HepG2 (cell line): ENCODE measurements at regions not wholly inside any gene's neighbourhood (a gene's known extent, or its start where the extent isn't known, plus 50 kb on each side); places are given as distances from the start of the nearest gene placed in this dataset.

Experiments
- ATAC-seq: fragments of 200-7000 bp; cut with Tn5 transposase; 3 replicates; pipeline ENCODE4 v1.9.1; 2020; ENCODE audit warnings: mild to moderate bottlenecking, moderate library complexity
- BruUV-seq: library from RNA; stranded (reverse); fragments of 400-500 nt; replicated peaks from 2 replicates; lab custom pipeline; 2021; lab: Mats Ljungman, UMichigan
- CTCF ChIA-PET: fragments of 300-600 bp; formaldehyde crosslinking; extraction: SDS; loops from one replicate; lab custom pipeline; 2021; ENCODE audit warnings: low total read pairs, inconsistent platforms, low intra/inter-chr PET ratio; lab: Yijun Ruan, JAX
- POLR2A ChIA-PET: fragments of 350-600 bp; sonication (Branson Sonifier 250); formaldehyde crosslinking; loops from one replicate; lab custom pipeline; 2020; ENCODE audit warnings: antibody characterized with exemption, inconsistent platforms; lab: Yijun Ruan, JAX
- DNase-seq: peaks from one replicate; pipeline ENCODE4 v3.0.0-alpha.2; 2015; ENCODE audit warnings: low spot score
- FAIRE-seq: peaks from 3 replicates; lab custom pipeline; 2011; peaks lifted over from hg19 to GRCh38; lab: Jason Lieb, UNC
- H2AFZ ChIP-seq: one replicate; pipeline ENCODE4 v1.6.1; 2011; ENCODE audit warnings: low read length, inconsistent platforms
- H3K27ac ChIP-seq: fragments of 300-600 bp; 3 replicates; pipeline ENCODE4 v1.8.0; 2011; ENCODE audit warnings: mixed run types, mild to moderate bottlenecking, mixed read lengths, low read length, inconsistent platforms; ENCODE audit not compliant: insufficient read depth; ENCODE audit errors: extremely low read length
- H3K27me3 ChIP-seq, 2 experiments: fragments of 200-600 bp in 1 of 2; 2 replicates in 1 of 2; 3 replicates in 1 of 2; pipeline versions ENCODE4 v1.6.0 to v1.8.0; 2011; ENCODE audit warnings: low read length in 2 of 2, mild to moderate bottlenecking in 2 of 2, moderate library complexity in 2 of 2, inconsistent platforms in 1 of 2; ENCODE audit not compliant: insufficient read depth in 2 of 2, control insufficient read depth in 1 of 2
- H3K36me3 ChIP-seq, 2 experiments: fragments of 200-600 bp in 1 of 2; replicated peaks in 1 of 2; 2 replicates in 1 of 2; 3 replicates in 1 of 2; pipeline versions ENCODE4 v1.5.1 to v1.8.0; 2011; ENCODE audit warnings: low read length in 2 of 2, inconsistent platforms in 1 of 2; ENCODE audit not compliant: insufficient read depth in 2 of 2, control insufficient read depth in 1 of 2
- H3K4me1 ChIP-seq: 2 replicates; pipeline ENCODE4 v1.5.1; 2012; ENCODE audit warnings: low read length, inconsistent platforms; ENCODE audit not compliant: insufficient read depth
- H3K4me2 ChIP-seq: 2 replicates; pipeline ENCODE4 v1.6.0; 2011; ENCODE audit warnings: low read depth, low read length, inconsistent platforms
- H3K4me3 ChIP-seq, 3 experiments: fragments of 200-600 bp in 1 of 3; sonication (generic), shearing (Covaris generic) in 1 of 3; replicated peaks in 1 of 3; 2 replicates each; pipeline ENCODE4 v1.5.1; 2011 to 2016; ENCODE audit warnings: low read length in 3 of 3, inconsistent platforms in 2 of 3, low read depth in 2 of 3, mild to moderate bottlenecking in 2 of 3, control low read depth in 1 of 3, mixed read lengths in 1 of 3; ENCODE audit not compliant: insufficient read depth in 1 of 3
- H3K79me2 ChIP-seq: one replicate; pipeline ENCODE4 v1.6.1; 2011; ENCODE audit warnings: low read length, inconsistent platforms; ENCODE audit not compliant: insufficient read depth
- H3K9ac ChIP-seq: 2 replicates; pipeline ENCODE4 v1.6.0; 2011; ENCODE audit warnings: mild to moderate bottlenecking, low read depth, low read length, inconsistent platforms; ENCODE audit not compliant: insufficient read depth
- H3K9me3 ChIP-seq: 2 replicates; pipeline ENCODE4 v1.5.1; 2012; ENCODE audit warnings: mild to moderate bottlenecking, low read length
- H4K20me1 ChIP-seq: 2 replicates; pipeline ENCODE4 v1.6.0; 2011; ENCODE audit warnings: inconsistent platforms, mild to moderate bottlenecking, low read length, moderate library complexity; ENCODE audit not compliant: insufficient read depth
- ATF7-NPFF ChIP-seq: sonication (generic); formaldehyde crosslinking; IDR thresholded peaks from 2 replicates; pipeline ENCODE4 v1.8.1; 2023; ENCODE audit warnings: mild to moderate bottlenecking, low read depth, missing genetic modification reagents, moderate library complexity
- EHMT2 ChIP-seq: fragments of 200-600 bp; sonication (generic); IDR thresholded peaks from 2 replicates; pipeline ENCODE4 v1.7.0; 2017; ENCODE audit warnings: antibody characterized with exemption, low read depth, low read length, borderline replicate concordance
- GATAD1 ChIP-seq: IDR thresholded peaks from 2 replicates; pipeline ENCODE4 v1.6.1; 2016; ENCODE audit warnings: missing genetic modification reagents, missing compliant biosample characterization
- GLMP ChIP-seq: sonication (generic); formaldehyde crosslinking; IDR thresholded peaks from 2 replicates; pipeline ENCODE4 v1.9.0; 2021; ENCODE audit warnings: missing genetic modification reagents, mild to moderate bottlenecking, borderline replicate concordance
- NFATC3 ChIP-seq: sonication (generic); formaldehyde crosslinking; IDR thresholded peaks from 2 replicates; pipeline ENCODE4 v1.5.1; 2020; ENCODE audit warnings: mild to moderate bottlenecking, missing genetic modification reagents
- RBM22 ChIP-seq: fragments of 200-400 bp; formaldehyde crosslinking; optimal IDR thresholded peaks from 2 replicates; pipeline ENCODE3; 2017; ENCODE audit warnings: mild to moderate bottlenecking, low read length, moderate library complexity
- ZFP1 ChIP-seq: IDR thresholded peaks from 2 replicates; pipeline ENCODE4 v1.6.1; 2016
- ZNF549 ChIP-seq: sonication (generic); formaldehyde crosslinking; IDR thresholded peaks from 2 replicates; pipeline ENCODE4 v1.5.0; 2020; ENCODE audit warnings: missing genetic modification reagents
- ZNF781 ChIP-seq: sonication (generic); formaldehyde crosslinking; IDR thresholded peaks from 2 replicates; pipeline ENCODE4 v1.5.1; 2020; ENCODE audit warnings: borderline replicate concordance, mild to moderate bottlenecking, missing genetic modification reagents; ENCODE audit errors: not compliant biosample characterization
- WGBS: methylation state at CpG from one replicate; pipeline ENCODE4 v1.1.6; 2017; ENCODE audit warnings: low lambda C conversion rate; 5-methylcytosine and 5-hydroxymethylcytosine counted together
- in situ Hi-C: cut with HindIII; loops from 2 replicates; pipeline ENCODE4 v1.10.0; 2017; ENCODE audit warnings: low pct_unique_long_range_greater_than_20kb; ENCODE audit not compliant: extremely low pct_ligation_motif_present
- intact Hi-C: fragments of 100-400 bp; cut with micrococcal nuclease; formaldehyde crosslinking; loops from one replicate; pipeline ENCODE4 v1.10.0; 2022; ENCODE audit not compliant: unreplicated experiment

DNA sequence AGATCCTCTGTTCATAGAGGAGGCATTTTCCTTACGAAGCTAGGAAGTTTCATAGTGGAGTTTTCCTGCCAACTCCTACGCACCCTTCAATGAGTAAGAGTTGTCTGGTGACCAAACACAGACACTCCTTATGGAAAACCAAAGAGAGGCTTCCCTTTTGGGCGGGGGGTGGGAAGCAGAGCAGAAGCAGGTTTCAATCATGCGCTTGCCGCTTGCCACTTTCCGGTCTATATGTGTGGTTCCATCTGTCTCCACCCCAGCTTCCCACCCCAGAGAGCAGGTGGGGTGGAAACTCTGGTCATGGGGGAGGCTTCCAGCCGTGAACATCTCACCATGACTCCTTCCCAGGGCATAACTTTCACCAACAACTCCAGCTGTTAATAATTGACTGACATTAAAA lies 68.8 kb upstream of the GRB10 start (continued):
- TF ChIP-seq ZNF549 (CRISPR knock-in tag) (no peak), NFATC3 (CRISPR knock-in tag) (no peak)

- POLR2A ChIA-PET, result no interaction called here
- no peak overlapping the region for H3K4me2 ChIP-seq
- in situ Hi-C loops, result no loop called here
- FAIRE-seq (no peak), DNase-seq (no peak), ATAC-seq (no peak)
- no peaks in the 10 kb centered on the region for H3K9me3 ChIP-seq
- H3K27ac ChIP-seq, result no peak overlapping the region
- no TSS peak for BruUV-seq
- no peaks in the 10 kb centered on the region for H3K4me1 ChIP-seq
- no peak overlapping the region for H2AFZ ChIP-seq
- intact Hi-C loops, result no loop called here
- no peak overlapping the region for H3K9ac ChIP-seq
- CTCF ChIA-PET, result no interaction called here
- no peaks in the 10 kb centered on the region for H3K36me3 ChIP-seq
- WGBS, result 0% methylated on average over 1 of the region's 1 CpG
- H4K20me1 ChIP-seq, result no peaks in the 10 kb centered on the region
- TF ChIP-seq GATAD1 (no peak), ATF7-NPFF (no peak), RBM22 (no peak), EHMT2 (no peak), GLMP (CRISPR knock-in tag) (no peak), ZNF781 (CRISPR knock-in tag) (no peak), ZFP1 (no peak)
- no peaks in the 10 kb centered on the region for H3K27me3 ChIP-seq
- no peaks in the 10 kb centered on the region for H3K79me2 ChIP-seq
- H3K4me3 ChIP-seq, result no peak overlapping the region
Observed at GRCh38 chr7:50849991-50850390, 67.3 kb upstream of the GRB10 start.
